Psoas muscle (tissue), 7 donors: ENCODE measurements at regions not wholly inside any gene's neighbourhood (a gene's known extent, or its start where the extent isn't known, plus 50 kb on each side); places are given as distances from the start of the nearest gene placed in this dataset.

ENCODE experiments used
- ATAC-seq, 4 donors: fragments of 200-7000 bp; cut with Tn5 transposase; one replicate each; pipeline ENCODE4 v1.9.1; 2020; ENCODE audit warnings: moderate library complexity in 3 of 4, mild to moderate bottlenecking in 2 of 4
- DNase-seq, 2 donors: peaks; one replicate each; pipeline ENCODE4 v3.0.0-alpha.2; 2020
- H3K27ac ChIP-seq: fragments of 200-600 bp; one replicate; pipeline ENCODE4 v1.8.0; 2022
- H3K27me3 ChIP-seq, 3 donors: fragments of 200-600 bp in 1 of 3; one replicate each; pipeline versions ENCODE4 v1.6.1 to v1.8.0; 2013 to 2022; ENCODE audit warnings: low read length in 2 of 3, mild to moderate bottlenecking in 2 of 3, moderate library complexity in 1 of 3; ENCODE audit not compliant: insufficient read depth in 3 of 3
- H3K36me3 ChIP-seq, 2 donors: fragments of 200-600 bp in 1 of 2; one replicate each; pipeline versions ENCODE4 v1.6.1 to v1.8.0; 2013 to 2022; ENCODE audit warnings: low read depth in 1 of 2, mild to moderate bottlenecking in 1 of 2, moderate library complexity in 1 of 2; ENCODE audit not compliant: insufficient read depth in 1 of 2
- H3K4me1 ChIP-seq: fragments of 200-600 bp; one replicate; pipeline ENCODE4 v1.8.0; 2022
- H3K4me3 ChIP-seq: fragments of 200-600 bp; one replicate; pipeline ENCODE4 v1.8.0; 2022; ENCODE audit warnings: mild to moderate bottlenecking
- H3K9me3 ChIP-seq: fragments of 200-600 bp; one replicate; pipeline ENCODE4 v1.8.0; 2022
- WGBS, 3 donors: extraction: QIAGEN DNeasy Blood & Tissue Kit; methylation state at CpG; one replicate each; pipeline versions ENCODE4 v1.1.6 to v1.1.7; 2013; 5-methylcytosine and 5-hydroxymethylcytosine counted together
- intact Hi-C, 2 donors: fragments of 100-400 bp; cut with DNase I; formaldehyde crosslinking; loops; one replicate each; pipeline versions ENCODE4 v1.11.0 to v1.14.2; 2022
- TF ChIP-seq, protein P1 (sequence below): fragments of 200-600 bp; IDR thresholded peaks from one replicate; pipeline ENCODE4 v1.8.0; 2022; ENCODE audit warnings: antibody characterized with exemption
- donor health status: healthy with polysubstance abuse.
- donor health status: DM: no; HTN: no; CAD: no; lungs with moderate emphysema.
- donor health status: Bipolar disorder and iron deficiency.
- donor health status: healthy.
- donor health status: DM: yes; HTN: yes; CAD: no.
- donor health status: DM: no; HTN: no; CAD: no.
- donor health status: DM: yes; HTN: yes; CAD: no.

DNA sequence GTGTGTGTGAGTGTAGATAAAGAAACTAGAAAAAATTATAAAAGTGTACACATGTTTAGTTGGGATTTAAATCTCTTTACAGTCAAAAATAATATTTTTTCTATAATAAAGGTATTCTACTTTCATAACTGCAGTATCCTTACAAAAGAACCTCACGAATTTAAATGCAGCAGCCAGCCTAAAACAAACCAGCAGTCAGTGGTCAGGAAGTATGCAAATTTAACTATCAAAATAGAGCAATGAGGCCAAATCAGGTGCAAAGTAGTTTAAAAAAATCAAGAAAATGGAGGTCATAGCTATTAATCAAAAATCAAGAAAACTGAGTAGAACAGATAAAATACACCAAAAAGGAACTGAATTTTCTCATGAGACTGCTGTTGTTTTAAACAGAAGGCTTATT, 407.1 kb downstream of the CDH19 start:
- TF ChIP-seq, protein P1, sequence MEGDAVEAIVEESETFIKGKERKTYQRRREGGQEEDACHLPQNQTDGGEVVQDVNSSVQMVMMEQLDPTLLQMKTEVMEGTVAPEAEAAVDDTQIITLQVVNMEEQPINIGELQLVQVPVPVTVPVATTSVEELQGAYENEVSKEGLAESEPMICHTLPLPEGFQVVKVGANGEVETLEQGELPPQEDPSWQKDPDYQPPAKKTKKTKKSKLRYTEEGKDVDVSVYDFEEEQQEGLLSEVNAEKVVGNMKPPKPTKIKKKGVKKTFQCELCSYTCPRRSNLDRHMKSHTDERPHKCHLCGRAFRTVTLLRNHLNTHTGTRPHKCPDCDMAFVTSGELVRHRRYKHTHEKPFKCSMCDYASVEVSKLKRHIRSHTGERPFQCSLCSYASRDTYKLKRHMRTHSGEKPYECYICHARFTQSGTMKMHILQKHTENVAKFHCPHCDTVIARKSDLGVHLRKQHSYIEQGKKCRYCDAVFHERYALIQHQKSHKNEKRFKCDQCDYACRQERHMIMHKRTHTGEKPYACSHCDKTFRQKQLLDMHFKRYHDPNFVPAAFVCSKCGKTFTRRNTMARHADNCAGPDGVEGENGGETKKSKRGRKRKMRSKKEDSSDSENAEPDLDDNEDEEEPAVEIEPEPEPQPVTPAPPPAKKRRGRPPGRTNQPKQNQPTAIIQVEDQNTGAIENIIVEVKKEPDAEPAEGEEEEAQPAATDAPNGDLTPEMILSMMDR: no peak
- no peaks in the 10 kb centered on the region for H3K36me3 ChIP-seq
- no peak for ATAC-seq
- DNase-seq: no peak
- H3K9me3 ChIP-seq: no peaks in the 10 kb centered on the region
- H3K27me3 ChIP-seq: no peaks in the 10 kb centered on the region
- H3K27ac ChIP-seq: no peak overlapping the region
- H3K4me1 ChIP-seq: no peaks in the 10 kb centered on the region
- intact Hi-C loops: no loop called here
- H3K4me3 ChIP-seq: no peak overlapping the region
- WGBS, 3 donors: 0% methylated on average over 1 of the region's 1 CpG

DNA sequence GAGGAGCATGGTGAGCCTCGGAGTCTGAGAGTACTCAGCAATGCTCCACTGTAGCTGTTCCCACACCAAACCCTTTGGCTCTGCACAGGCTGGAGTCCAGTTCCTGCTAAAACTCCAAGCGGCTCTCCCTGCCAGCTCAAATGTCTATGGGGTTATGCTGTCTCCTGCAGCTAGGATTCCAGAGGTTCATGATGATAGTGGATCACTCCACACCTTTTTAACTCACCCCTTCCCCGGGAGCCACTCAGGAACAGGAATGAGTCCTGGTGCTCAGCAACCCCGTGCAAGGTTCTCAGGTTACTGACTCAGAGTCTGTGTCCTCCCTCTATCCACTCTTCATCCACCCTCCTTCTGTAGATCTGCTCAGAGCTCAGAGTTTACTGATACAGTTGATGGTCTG, 410.0 kb downstream of the CDH19 start:
- WGBS, 3 donors: 55 to 72% (median 67%) methylated on average over 4 of the region's 4 CpGs
- no peaks in the 10 kb centered on the region for H3K9me3 ChIP-seq
- no peak overlapping the region for H3K27ac ChIP-seq
- no peak for ATAC-seq
- no peaks in the 10 kb centered on the region for H3K4me1 ChIP-seq
- intact Hi-C loops: no loop called here
- TF ChIP-seq, protein P1: no peak
- H3K36me3 ChIP-seq: no peaks in the 10 kb centered on the region
- H3K27me3 ChIP-seq: no peaks in the 10 kb centered on the region
- DNase-seq: no peak
- H3K4me3 ChIP-seq: no peak overlapping the region

DNA sequence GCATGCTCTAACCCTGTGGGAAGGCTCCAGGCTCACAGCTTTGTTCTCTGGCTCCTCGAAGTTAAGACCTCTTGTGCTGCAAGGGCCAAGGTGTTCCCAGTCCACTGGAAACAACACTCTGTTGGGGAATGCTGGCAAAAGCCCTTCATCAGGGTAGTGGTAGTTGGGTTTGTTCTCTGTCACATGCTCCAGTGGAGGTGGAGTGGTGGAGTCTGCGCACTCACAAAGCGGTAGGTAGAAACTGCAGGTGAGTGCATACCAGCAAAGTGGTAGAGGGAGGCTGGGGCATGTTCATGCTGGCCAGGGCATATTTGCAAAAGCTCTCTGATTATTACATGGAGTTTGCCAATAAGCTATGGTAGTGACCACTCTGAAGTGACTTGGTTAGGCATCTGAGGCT, 410.5 kb downstream of the CDH19 start:
- intact Hi-C loops: no loop called here
- Histone ChIP-seq H3K36me3 (no peaks in the 10 kb centered on the region), H3K27me3 (no peaks in the 10 kb centered on the region), H3K4me1 (no peaks in the 10 kb centered on the region), H3K9me3 (no peaks in the 10 kb centered on the region), H3K4me3 (no peak overlapping the region), H3K27ac (no peak overlapping the region)
- DNase-seq: no peak
- WGBS, 3 donors: 49 to 56% (median 51%) methylated on average over 3 of the region's 3 CpGs
- TF ChIP-seq, protein P1: no peak
- no peak for ATAC-seq

DNA sequence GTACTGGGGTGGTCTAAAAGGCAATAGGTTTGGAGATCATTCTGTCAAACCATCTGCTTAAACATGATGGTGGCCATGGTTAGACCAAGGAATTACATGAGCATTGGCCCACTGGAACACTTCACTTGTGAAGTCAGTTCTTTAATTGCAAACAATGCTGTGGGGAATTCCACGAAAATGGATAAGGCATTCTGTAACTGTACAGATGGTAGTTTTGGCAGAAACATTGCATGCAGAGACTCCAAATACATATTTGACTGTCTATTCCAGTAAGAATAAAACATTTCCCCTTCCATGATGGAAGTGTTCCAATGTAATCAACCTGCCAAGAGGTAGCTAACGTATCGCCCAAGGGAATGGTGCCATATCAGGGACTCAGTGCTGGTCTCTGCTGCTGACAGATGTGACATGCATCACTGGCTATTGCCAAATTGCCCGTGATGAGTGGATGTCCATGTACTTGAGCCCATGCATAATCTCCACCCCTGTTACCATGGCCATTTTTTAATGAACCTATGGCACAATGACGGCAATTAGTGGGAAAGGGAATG, 417.9 kb downstream of the CDH7 start:
- no peaks in the 10 kb centered on the region for H3K9me3 ChIP-seq
- no peak overlapping the region for H3K27ac ChIP-seq
- ATAC-seq (no peak), DNase-seq (no peak)
- H3K4me1 ChIP-seq: no peaks in the 10 kb centered on the region
- TF ChIP-seq, protein P1: no peak
- no peaks in the 10 kb centered on the region for H3K27me3 ChIP-seq
- intact Hi-C loops: no loop called here
- no peaks in the 10 kb centered on the region for H3K36me3 ChIP-seq
- H3K4me3 ChIP-seq: no peak overlapping the region
- 48 to 55% (median 49%) methylated on average over 5 of the region's 5 CpGs for WGBS, 3 donors
